ENCODE measurements at regions not wholly inside any gene's neighbourhood (a gene's known extent, or its start where the extent isn't known, plus 50 kb on each side); places are given as distances from the start of the nearest gene placed in this dataset.

GRCh38 chr4:108261026-108261425 lies 92.3 kb upstream of the LEF1 start:
- no peak for DNase-seq

GRCh38 chr4:108256538-108256937 lies 87.8 kb upstream of the LEF1 start:
- no peak for DNase-seq

- no peak for DNase-seq
These were observed 86.5 kb upstream of the LEF1 start for GRCh38 chr4:108255203-108255747.

GRCh38 chr4:108249397-108249796 lies 80.7 kb upstream of the LEF1 start:
- no peak for DNase-seq

- no peak for DNase-seq
These were observed 78.8 kb upstream of the LEF1 start for GRCh38 chr4:108247387-108248049.

GRCh38 chr4:108244606-108245005 lies 75.9 kb upstream of the LEF1 start:
- DNase-seq: no peak

- DNase-seq: no peak
These were observed 71.6 kb upstream of the LEF1 start for GRCh38 chr4:108240366-108240765.

GRCh38 chr4:108237693-108238092 lies 69.0 kb upstream of the LEF1 start:
- DNase-seq: no peak

GRCh38 chr4:108236264-108236663 lies 67.5 kb upstream of the LEF1 start:
- no peak for DNase-seq

- no peak for DNase-seq
These were observed 59.2 kb upstream of the LEF1 start for GRCh38 chr4:108227923-108228322.

- no peak for DNase-seq
These were observed 55.9 kb upstream of the LEF1 start for GRCh38 chr4:108224611-108225053.

- DNase-seq: no peak
These were observed 54.6 kb upstream of the LEF1 start for GRCh38 chr4:108223313-108223712.

- no peak for DNase-seq
These were observed 51.3 kb upstream of the LEF1 start for GRCh38 chr4:108219998-108220397.

Measured in CD4-positive, alpha-beta T cell treated with Interleukin-10 for 1 hour (primary cell).